GM18519 (cell line): ENCODE measurements at regions not wholly inside any gene's neighbourhood (a gene's known extent, or its start where the extent isn't known, plus 50 kb on each side); places are given as distances from the start of the nearest gene placed in this dataset.

Source experiments
- ATAC-seq: cut with Tn5 transposase; IDR thresholded peaks from one replicate; pipeline ENCODE4 v1.9.1; 2021; ENCODE audit warnings: mild to moderate bottlenecking, moderate library complexity; ENCODE audit not compliant: unreplicated experiment, low FRiP score

- no peak for ATAC-seq
Measured at GRCh38 chr5:33338336-33339110, 102.2 kb upstream of the TARS1 start.

GRCh38 chr5:33339413-33339812 is 101.4 kb upstream of the TARS1 start:
- no peak for ATAC-seq

- ATAC-seq: no peak
Measured at GRCh38 chr5:33340195-33340594, 100.6 kb upstream of the TARS1 start.

- no peak for ATAC-seq
Measured at GRCh38 chr5:33341351-33341750, 99.4 kb upstream of the TARS1 start.

- ATAC-seq: no peak
Measured at GRCh38 chr5:33343676-33344327, 97.0 kb upstream of the TARS1 start.

- ATAC-seq: peak; percentile 88
Measured at GRCh38 chr5:33346534-33346933, 94.2 kb upstream of the TARS1 start.

GRCh38 chr5:33361781-33362180 is 79.0 kb upstream of the TARS1 start:
- no peak for ATAC-seq

GRCh38 chr5:33362915-33363314 is 77.8 kb upstream of the TARS1 start:
- no peak for ATAC-seq

- no peak for ATAC-seq
Measured at GRCh38 chr5:33363537-33363936, 77.2 kb upstream of the TARS1 start.

GRCh38 chr5:33364406-33364805 is 76.4 kb upstream of the TARS1 start:
- ATAC-seq: no peak

GRCh38 chr5:33367416-33367815 is 73.3 kb upstream of the TARS1 start:
- no peak for ATAC-seq

- no peak for ATAC-seq
Measured at GRCh38 chr5:33369485-33370465, 71.0 kb upstream of the TARS1 start.

GRCh38 chr5:33370466-33370859 is 70.3 kb upstream of the TARS1 start:
- no peak for ATAC-seq

- ATAC-seq: no peak
Measured at GRCh38 chr5:33371660-33372059, 69.1 kb upstream of the TARS1 start.

- no peak for ATAC-seq
Measured at GRCh38 chr5:33372721-33373472, 67.9 kb upstream of the TARS1 start.

- no peak for ATAC-seq
Measured at GRCh38 chr5:33375900-33376299, 64.9 kb upstream of the TARS1 start.

- no peak for ATAC-seq
Measured at GRCh38 chr5:33379757-33380156, 61.0 kb upstream of the TARS1 start.

- no peak for ATAC-seq
Measured at GRCh38 chr5:33381243-33381642, 59.5 kb upstream of the TARS1 start.
